Myocyte (in vitro differentiated cells): ENCODE measurements at regions not wholly inside any gene's neighbourhood (a gene's known extent, or its start where the extent isn't known, plus 50 kb on each side); places are given as distances from the start of the nearest gene placed in this dataset. TPM values are rescaled to one million over a fixed set of nuclear protein-coding genes. Genes with fewer than 3 reads are reported as not detected.

ENCODE experiments used
- DNase-seq: peaks from one replicate; pipeline ENCODE4 v3.0.0-alpha.2; 2012; ENCODE audit warnings: low read depth
- microRNA-seq: library from miRNA; unstranded; fragments of <30 nt; microRNA quantifications from one replicate; pipeline ENCODE4, GENCODE V29; 2016

DNA sequence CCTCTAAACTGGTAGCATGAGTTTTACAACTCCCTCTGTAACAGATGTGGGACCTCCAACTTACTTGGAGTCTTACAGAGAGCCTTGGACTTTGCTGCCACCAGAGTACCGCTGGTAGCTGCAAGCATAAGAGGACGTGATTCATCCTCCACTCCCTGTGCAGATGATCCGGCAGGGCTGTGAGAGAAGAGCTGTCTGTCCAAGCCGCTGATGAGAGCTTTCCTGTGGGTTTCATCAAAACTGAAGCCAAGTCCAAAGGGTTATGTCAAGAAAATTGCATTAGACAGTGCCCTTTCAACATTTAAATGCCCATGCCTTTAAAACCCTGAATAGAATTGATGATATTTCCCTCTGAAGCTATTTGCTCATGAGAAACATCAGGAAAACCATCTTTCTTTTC is 85.8 kb downstream of the LLPH start:
- peak; percentile 44 for DNase-seq

DNA sequence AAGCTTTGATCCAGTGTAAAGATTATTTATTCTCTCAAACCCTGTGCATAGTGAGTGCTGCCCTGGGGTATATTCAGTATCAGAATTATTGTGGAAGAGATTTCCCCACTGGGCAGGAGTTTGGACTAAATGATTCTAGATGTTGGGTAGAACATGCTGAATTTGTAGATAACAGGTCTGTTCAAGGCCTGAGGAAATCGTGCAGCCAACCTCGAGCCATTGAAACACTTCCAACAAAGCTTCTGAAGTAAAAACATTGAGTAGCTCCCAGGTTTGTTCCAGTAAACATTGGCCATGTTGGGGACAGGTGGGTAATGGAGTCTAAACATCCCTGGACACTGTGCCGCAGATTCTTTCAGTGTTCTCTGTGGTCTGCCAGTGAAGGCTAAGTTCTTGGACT is 87.5 kb downstream of the LLPH start:
- DNase-seq = no peak

DNA sequence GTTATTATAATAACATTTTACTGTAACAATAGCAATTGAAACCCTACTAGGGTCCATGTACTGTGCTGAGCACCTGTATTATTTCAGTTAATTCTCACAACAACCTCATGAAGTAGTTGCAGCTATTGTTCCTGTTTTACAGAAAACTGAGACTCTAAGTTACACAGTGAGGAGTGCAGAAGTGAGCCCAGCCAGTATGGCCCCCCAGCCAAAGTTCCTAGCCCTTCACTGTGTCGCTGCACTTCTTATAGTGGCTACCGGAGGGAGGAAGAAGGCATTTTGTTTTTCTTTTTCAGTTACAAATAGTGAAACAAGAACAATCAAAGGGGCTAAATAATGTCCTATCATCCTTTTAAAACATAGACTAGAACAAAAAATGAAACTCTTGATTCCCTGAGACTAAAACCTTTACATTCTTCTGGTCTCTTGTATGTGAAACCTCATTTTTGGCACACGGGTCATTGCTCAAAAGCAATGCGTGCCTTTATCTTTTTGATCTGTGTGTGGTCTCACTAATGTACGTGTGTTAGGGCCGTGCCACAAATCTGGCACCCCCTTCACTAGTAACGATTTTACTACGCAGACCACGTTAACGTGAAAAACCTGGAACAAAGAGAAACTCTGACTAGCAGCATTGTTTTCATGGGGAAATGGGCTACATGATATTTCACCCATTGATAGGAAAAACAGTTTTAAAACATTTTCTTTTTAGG is 88.7 kb downstream of the LLPH start:
- no peak for DNase-seq

DNA sequence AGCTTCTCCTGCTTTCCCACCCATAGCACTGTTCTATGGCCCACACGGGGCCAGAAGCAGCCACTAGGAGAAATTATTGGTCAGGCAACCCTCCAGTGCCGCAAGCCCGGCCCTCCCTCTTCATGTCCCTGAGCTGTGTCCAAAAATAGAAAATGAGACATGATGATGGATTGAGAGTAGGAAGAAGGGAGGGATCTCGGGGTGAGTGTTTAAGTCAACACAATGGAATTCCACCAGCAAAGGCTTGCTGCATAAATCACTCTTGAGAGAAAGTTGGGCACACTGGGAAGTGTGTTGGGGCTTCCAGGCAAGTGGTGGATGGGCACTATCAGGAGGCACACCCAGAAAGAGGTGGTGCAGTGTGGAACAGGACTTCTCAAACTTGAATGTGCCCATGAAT is 94.2 kb downstream of the LLPH start:
- peak; percentile 98 for DNase-seq

DNA sequence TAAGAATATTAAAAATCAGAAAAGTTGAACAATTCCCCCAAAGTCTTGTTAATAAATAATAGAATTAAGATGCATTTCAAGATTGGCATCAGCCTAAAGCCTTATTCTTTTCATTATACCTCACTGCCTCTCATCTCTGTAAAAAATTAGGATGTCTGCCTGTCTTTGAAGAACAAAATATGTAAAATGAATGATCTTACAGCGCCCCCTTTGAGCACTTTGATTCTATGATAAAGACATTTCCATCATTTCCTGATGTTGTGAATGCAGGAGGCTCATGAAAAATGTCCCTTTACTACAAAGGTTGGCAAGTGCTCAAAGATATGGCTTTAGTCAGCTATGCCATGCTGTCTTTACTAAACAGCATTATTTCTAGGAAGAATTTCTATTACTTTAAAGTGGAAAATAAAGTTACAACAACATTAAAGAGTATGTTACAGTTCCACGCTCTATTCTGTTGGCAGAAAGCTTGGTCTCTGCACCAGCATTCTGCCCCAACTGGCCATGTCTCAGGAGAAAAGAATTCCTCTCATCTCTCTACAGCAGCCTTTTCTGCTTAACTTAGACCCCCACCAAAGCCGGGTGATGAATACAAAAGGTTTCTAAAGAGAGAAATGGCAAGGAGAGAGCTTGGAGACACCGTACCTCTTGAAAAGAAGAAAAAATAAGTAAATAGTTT is 95.1 kb downstream of the LLPH start:
- DNase-seq = peak; percentile 77

DNA sequence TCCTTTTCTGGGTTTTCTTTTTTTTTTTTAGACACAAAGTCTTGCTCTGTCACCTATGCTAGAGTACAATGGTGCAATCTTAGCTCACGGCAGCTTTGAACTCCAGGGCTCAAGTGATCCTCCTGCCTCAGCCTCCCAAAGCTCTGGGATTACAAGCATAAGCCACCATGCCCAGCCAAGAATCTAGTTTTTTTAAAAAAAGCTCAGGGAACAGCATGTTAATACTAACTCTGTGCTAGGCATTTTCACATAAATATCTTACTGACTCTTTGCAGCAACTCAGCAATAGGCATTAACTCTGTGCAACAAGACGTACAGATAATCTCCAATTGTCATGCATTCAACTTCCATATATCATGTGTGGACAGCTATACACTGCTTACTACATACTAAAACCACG is 97.4 kb downstream of the LLPH start:
- DNase-seq = no peak

DNA sequence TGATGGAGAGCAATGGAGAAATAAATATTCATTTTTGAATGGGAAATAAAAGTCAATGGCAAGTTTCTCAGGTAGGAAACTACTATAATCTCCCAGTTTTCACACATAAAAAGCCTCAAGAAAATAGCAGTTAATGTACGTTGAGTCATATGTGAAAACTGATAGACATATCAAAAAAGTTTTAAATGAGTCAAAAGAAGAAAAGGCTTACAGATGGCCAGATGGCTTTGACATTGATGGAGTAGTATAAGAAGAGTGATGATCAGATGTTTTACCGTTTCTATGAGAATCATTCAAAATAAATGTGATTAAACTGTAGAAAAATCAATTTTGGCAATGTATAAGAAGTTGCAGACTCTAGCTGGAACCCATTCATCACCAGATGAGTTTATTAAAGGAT is 97.8 kb downstream of the LLPH start:
- no peak for DNase-seq

DNA sequence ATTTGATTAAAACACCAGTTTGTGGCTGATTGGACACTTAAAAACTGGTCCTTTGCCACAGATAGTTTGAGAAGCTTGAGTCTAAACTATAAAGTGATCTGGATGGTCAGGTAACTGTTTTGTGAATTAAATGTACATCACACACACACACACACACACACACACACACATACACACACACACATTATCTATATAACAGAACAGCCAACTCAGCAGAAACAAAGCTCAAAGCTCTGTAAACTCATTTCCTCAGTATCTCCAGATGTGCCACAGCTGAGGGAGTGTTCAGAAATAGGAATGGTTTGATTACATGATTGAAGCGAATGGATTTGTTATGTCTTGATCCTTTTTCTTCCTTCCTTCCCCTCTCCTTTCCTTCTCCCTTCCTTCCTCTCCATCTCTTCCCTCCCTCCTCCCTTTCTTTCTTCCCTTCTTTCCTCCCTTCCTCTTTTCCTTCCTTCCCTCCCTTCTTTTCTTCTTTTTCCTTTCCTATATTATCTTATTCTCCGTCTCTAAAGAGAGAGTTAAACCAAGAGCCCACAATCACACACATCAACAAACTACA is 100.3 kb downstream of the LLPH start:
- no peak for DNase-seq

DNA sequence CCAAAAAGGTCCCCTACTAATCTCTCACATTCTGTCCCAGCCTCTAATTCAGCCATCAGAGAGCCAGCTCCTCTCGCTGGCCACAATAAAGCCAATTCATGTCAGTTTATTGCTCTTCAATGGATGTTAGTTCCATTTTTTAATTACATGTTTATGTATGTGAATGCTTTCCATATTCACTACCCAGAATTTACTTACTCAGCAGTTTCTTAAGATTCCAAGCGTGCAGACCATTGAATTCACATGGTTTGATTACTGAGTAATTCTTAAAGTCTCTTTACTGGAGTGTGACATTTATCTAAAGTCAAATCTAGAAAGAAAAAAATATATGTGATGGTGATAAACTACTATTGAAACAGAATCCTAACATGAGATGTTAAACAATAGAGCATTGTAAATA is 102.2 kb downstream of the LLPH start:
- no peak for DNase-seq

DNA sequence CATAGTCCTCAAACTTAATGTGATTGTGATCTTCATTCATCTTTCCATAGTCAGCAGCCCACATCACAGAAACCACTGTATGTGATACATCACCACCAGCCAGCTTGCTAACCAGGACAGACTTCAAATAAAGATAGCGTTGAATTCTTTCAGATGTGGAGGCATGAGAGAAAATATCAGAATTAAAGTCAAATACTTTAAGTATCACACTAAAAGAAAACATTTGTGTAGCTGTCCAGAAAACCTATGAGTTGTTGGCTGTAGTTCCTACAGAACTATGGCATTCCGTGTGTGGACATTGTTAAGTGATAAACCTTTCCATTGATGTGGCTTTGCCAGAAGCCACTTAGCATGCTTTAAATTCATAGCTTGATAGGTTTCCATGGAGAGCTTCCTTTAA is 105.1 kb downstream of the LLPH start:
- DNase-seq = no peak

DNA sequence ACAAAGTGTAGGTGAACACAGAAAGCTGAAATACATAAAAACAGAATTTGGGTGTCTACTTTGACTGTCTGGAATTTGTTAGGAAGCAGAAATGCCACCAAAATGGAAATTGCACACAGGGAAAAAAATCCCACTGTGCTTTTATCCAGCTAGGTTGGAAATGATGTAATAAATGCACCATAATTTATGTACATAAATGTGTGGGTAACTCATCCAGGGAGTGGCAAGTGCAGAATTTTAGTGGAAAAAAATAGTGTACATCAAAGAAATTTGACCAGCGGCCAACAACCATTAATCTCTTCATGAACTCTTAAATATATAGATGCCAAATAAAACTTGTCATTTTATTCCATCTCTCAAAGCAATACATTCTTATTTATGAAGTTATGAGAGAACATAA is 105.6 kb downstream of the LLPH start:
- no peak for DNase-seq

DNA sequence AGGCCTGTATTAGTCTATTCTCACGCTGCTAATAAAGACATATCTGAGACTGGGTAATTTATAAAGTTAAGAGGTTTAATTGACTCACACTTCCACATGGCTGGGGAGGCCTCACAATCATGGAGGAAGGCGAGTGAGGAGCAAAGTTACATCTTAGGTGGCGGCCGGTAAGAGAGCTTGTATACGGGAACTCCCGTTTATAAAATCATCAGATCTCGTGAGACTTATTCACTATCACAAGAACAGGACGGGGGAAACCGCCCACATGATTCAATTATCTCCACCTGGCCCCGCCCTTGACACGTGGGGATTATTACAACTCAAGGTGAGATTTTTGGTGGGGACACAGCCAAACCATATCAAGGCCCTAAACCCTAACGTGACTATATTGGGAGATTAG is 110.1 kb downstream of the LLPH start:
- no peak for DNase-seq

DNA sequence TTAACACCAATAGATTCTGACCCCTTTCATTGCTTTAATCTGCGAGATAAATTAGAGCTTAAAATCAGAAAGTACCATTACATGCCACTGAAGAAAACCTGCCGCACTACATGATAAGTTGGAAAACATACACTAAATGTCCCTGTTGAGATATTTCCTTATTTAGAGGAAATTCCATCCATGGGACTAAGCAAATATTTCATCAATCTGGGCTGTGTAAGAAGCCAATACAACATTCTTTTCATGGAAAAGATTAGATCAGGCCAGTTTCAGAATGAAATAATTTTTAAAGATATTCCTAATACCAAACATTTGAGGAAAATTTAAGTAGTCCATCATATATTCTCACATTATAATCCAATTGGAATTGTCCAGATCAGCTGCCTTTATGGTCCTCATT is 112.8 kb downstream of the LLPH start:
- DNase-seq = no peak

Small RNA genes in the stretch of these regions (microRNA-seq; reads per million reads assigned to microRNA genes)
- gene MIR6074 = not detected
